Ishikawa (cell line): ENCODE measurements at regions not wholly inside any gene's neighbourhood (a gene's known extent, or its start where the extent isn't known, plus 50 kb on each side); places are given as distances from the start of the nearest gene placed in this dataset.

Experiments
- CEBPB ChIP-seq: IDR thresholded peaks from 2 replicates; pipeline ENCODE4 v1.6.1; 2012
- CREB1 ChIP-seq: IDR thresholded peaks from 2 replicates; pipeline ENCODE4 v1.6.1; 2012; ENCODE audit warnings: low read depth
- EGR1 ChIP-seq: IDR thresholded peaks from 2 replicates; pipeline ENCODE4 v1.6.1; 2012
- EP300 ChIP-seq: IDR thresholded peaks from 2 replicates; pipeline ENCODE4 v1.6.1; 2012; ENCODE audit warnings: borderline replicate concordance
- FOXM1 ChIP-seq: IDR thresholded peaks from 2 replicates; pipeline ENCODE4 v1.6.1; 2012; ENCODE audit warnings: low read depth, borderline replicate concordance
- MAX ChIP-seq: IDR thresholded peaks from 2 replicates; pipeline ENCODE4 v1.6.1; 2012
- NFIC ChIP-seq: IDR thresholded peaks from 2 replicates; pipeline ENCODE4 v1.6.1; 2012
- RAD21 ChIP-seq: IDR thresholded peaks from 2 replicates; pipeline ENCODE4 v1.6.1; 2012; ENCODE audit warnings: low read depth
- REST ChIP-seq: IDR thresholded peaks from 2 replicates; pipeline ENCODE4 v1.6.1; 2012; ENCODE audit warnings: low read depth, mild to moderate bottlenecking
- TAF1 ChIP-seq: IDR thresholded peaks from 2 replicates; pipeline ENCODE4 v1.6.1; 2012; ENCODE audit warnings: low read depth, mild to moderate bottlenecking
- TCF12 ChIP-seq: IDR thresholded peaks from 2 replicates; pipeline ENCODE4 v1.6.1; 2012; ENCODE audit warnings: low read depth
- TEAD4 ChIP-seq: IDR thresholded peaks from 2 replicates; pipeline ENCODE4 v1.6.1; 2012
- USF1 ChIP-seq: IDR thresholded peaks from 2 replicates; pipeline ENCODE4 v1.6.1; 2012
- YY1 ChIP-seq: IDR thresholded peaks from 2 replicates; pipeline ENCODE4 v1.6.1; 2012; ENCODE audit warnings: low read depth
- ZBTB7A ChIP-seq: IDR thresholded peaks from 2 replicates; pipeline ENCODE4 v1.6.1; 2012; ENCODE audit warnings: low read depth

GRCh38 chr17:12547831-12548230 lies 117.9 kb upstream of the MYOCD start:
- no peak for TF ChIP-seq USF1
- TF ChIP-seq TAF1: no peak
- no peak for TF ChIP-seq NFIC
- TF ChIP-seq TCF12: no peak
- no peak for TF ChIP-seq CEBPB
- TF ChIP-seq CREB1: no peak

GRCh38 chr17:12548558-12548957 lies 117.1 kb upstream of the MYOCD start:
- TF ChIP-seq USF1 (no peak), RAD21 (no peak), YY1 (no peak), CREB1 (no peak), TAF1 (no peak), EGR1 (no peak), MAX (no peak), CEBPB (no peak), NFIC (no peak), TCF12 (no peak), EP300 (no peak), ZBTB7A (no peak), TEAD4 (no peak), REST (no peak), FOXM1 (no peak)

GRCh38 chr17:12549499-12550041 lies 116.1 kb upstream of the MYOCD start:
- no peak for TF ChIP-seq ZBTB7A

- TF ChIP-seq USF1: no peak
- no peak for TF ChIP-seq TAF1
- TF ChIP-seq TCF12: no peak
- TF ChIP-seq EP300: no peak
- TF ChIP-seq ZBTB7A: no peak
- TF ChIP-seq EGR1: no peak
These were observed 112.1 kb upstream of the MYOCD start for GRCh38 chr17:12553625-12554024.

- TF ChIP-seq CREB1 (no peak), FOXM1 (no peak), MAX (no peak), ZBTB7A (no peak), NFIC (no peak), REST (no peak), USF1 (no peak), TCF12 (no peak), EP300 (no peak), CEBPB (no peak), RAD21 (no peak), EGR1 (no peak), TEAD4 (no peak), YY1 (no peak), TAF1 (no peak)
These were observed 111.4 kb upstream of the MYOCD start for GRCh38 chr17:12554251-12554650.

- TF ChIP-seq USF1: no peak
- no peak for TF ChIP-seq REST
- TF ChIP-seq FOXM1: no peak
- no peak for TF ChIP-seq YY1
- no peak for TF ChIP-seq NFIC
- TF ChIP-seq TAF1: no peak
- no peak for TF ChIP-seq ZBTB7A
- no peak for TF ChIP-seq MAX
- TF ChIP-seq TCF12: no peak
- TF ChIP-seq EP300: no peak
- TF ChIP-seq CEBPB: no peak
- TF ChIP-seq EGR1: no peak
- no peak for TF ChIP-seq RAD21
- no peak for TF ChIP-seq CREB1
- no peak for TF ChIP-seq TEAD4
These were observed 99.4 kb upstream of the MYOCD start for GRCh38 chr17:12566291-12566690.
